A549 (cell line): ENCODE measurements at regions not wholly inside any gene's neighbourhood (a gene's known extent, or its start where the extent isn't known, plus 50 kb on each side); places are given as distances from the start of the nearest gene placed in this dataset.

Experiments used
- ATAC-seq, 2 experiments: fragments of 200-7000 bp in 1 of 2; fragments of >200 bp in 1 of 2; cut with Nextera tagmentation in 1 of 2; cut with Tn5 transposase in 1 of 2; 3 replicates each; pipeline versions ENCODE4 v1.8.0 to v1.9.1; 2018 to 2020; ENCODE audit warnings: mild to moderate bottlenecking in 1 of 2, moderate library complexity in 1 of 2
- CTCF ChIA-PET: fragments of 300-600 bp; sonication (Branson Sonifier 250); formaldehyde crosslinking; extraction: SDS; loops from one replicate; lab custom pipeline; 2021; ENCODE audit warnings: antibody characterized with exemption, inconsistent platforms; lab: Yijun Ruan, JAX
- POLR2A ChIA-PET: fragments of 350-600 bp; formaldehyde crosslinking; extraction: SDS; loops from one replicate; lab custom pipeline; 2021; ENCODE audit warnings: antibody characterized with exemption, inconsistent platforms; lab: Yijun Ruan, JAX
- DNase-seq, 2 experiments: peaks; one replicate each; pipeline versions ENCODE4 v3.0.0 to v3.0.0-alpha.2; 2011 to 2016; ENCODE audit warnings: low read depth in 1 of 2, low spot score in 1 of 2
- FAIRE-seq: peaks from 2 replicates; lab custom pipeline; 2011; peaks lifted over from hg19 to GRCh38; lab: Jason Lieb, UNC
- H3K27ac ChIP-seq, 2 experiments: fragments of >200 bp; sonication (Bioruptor Twin); formaldehyde crosslinking; 3 replicates each; pipeline ENCODE4 v1.5.1; 2016 to 2017
- H3K4me1 ChIP-seq: fragments of >200 bp; sonication (Bioruptor Twin); formaldehyde crosslinking; 3 replicates; pipeline ENCODE4 v1.6.1; 2016
- H3K4me2 ChIP-seq: fragments of >200 bp; sonication (Bioruptor Twin); formaldehyde crosslinking; 3 replicates; pipeline ENCODE4 v1.6.1; 2016
- H3K4me3 ChIP-seq: fragments of >200 bp; sonication (Bioruptor Twin); formaldehyde crosslinking; 3 replicates; pipeline ENCODE4 v1.5.1; 2016
- H3K9me3 ChIP-seq: fragments of >200 bp; sonication (Bioruptor Twin); formaldehyde crosslinking; 3 replicates; pipeline ENCODE4 v1.6.1; 2016
- EHF ChIP-seq: fragments of 250-450 bp; sonication (Bioruptor Pico); IDR thresholded peaks from 2 replicates; pipeline ENCODE4 v1.5.0; 2020; ENCODE audit warnings: mild to moderate bottlenecking
- EP300 ChIP-seq, 2 experiments: fragments of >200 bp; sonication (Bioruptor Twin); formaldehyde crosslinking; IDR thresholded peaks; 2 replicates in 1 of 2; 3 replicates in 1 of 2; pipeline ENCODE4 v1.6.1; 2016 to 2017
- ESRRA ChIP-seq: fragments of 150-350 bp; IDR thresholded peaks from 2 replicates; pipeline ENCODE4 v1.6.1; 2014; ENCODE audit warnings: mild to moderate bottlenecking, low read length, borderline replicate concordance
- HDAC2 ChIP-seq: fragments of 200-600 bp; sonication (generic); IDR thresholded peaks from 2 replicates; pipeline ENCODE4 v1.6.1; 2016
- HEYL ChIP-seq: fragments of 250-450 bp; sonication (Bioruptor Pico); IDR thresholded peaks from 2 replicates; pipeline ENCODE4 v1.8.0; 2021; ENCODE audit warnings: mild to moderate bottlenecking, moderate library complexity
- HOXB13 ChIP-seq: fragments of 250-450 bp; sonication (Bioruptor Pico); IDR thresholded peaks from 2 replicates; pipeline ENCODE4 v1.5.0; 2020; ENCODE audit warnings: low read depth, mild to moderate bottlenecking, moderate library complexity
- HOXB5 ChIP-seq: fragments of 250-450 bp; sonication (Bioruptor Pico); IDR thresholded peaks from 2 replicates; pipeline ENCODE4 v1.5.0; 2020; ENCODE audit warnings: mild to moderate bottlenecking, moderate library complexity
- JUN ChIP-seq, 2 experiments: fragments of >200 bp; sonication (Bioruptor Twin); formaldehyde crosslinking; IDR thresholded peaks; 2 replicates in 1 of 2; 3 replicates in 1 of 2; pipeline ENCODE4 v1.6.1; 2016 to 2017
- KDM5A ChIP-seq: fragments of 200-600 bp; sonication (generic); IDR thresholded peaks from 2 replicates; pipeline ENCODE4 v1.6.1; 2016; ENCODE audit warnings: antibody characterized with exemption, mild to moderate bottlenecking
- NPAS2 ChIP-seq: fragments of 250-450 bp; sonication (Bioruptor Pico); IDR thresholded peaks from 2 replicates; pipeline ENCODE4 v1.8.0; 2022; ENCODE audit warnings: mild to moderate bottlenecking, moderate library complexity, borderline replicate concordance
- PHF8 ChIP-seq: fragments of 200-600 bp; sonication (generic); IDR thresholded peaks from 2 replicates; pipeline ENCODE4 v1.6.1; 2016; ENCODE audit warnings: low read depth, mild to moderate bottlenecking, antibody characterized with exemption, moderate library complexity, borderline replicate concordance
- POLR2AphosphoS2 ChIP-seq: conservative IDR thresholded peaks from 2 replicates; pipeline ENCODE4 v1.6.1; 2012; ENCODE audit warnings: low read length, improper control_type of control experiment, inconsistent platforms
- RAD21 ChIP-seq, 2 experiments: fragments of >200 bp in 1 of 2; sonication (Bioruptor Twin) in 1 of 2; formaldehyde crosslinking in 1 of 2; IDR thresholded peaks in 1 of 2; conservative IDR thresholded peaks in 1 of 2; 2 replicates in 1 of 2; 3 replicates in 1 of 2; pipeline ENCODE4 v1.6.1; 2012 to 2018; ENCODE audit warnings: inconsistent platforms in 1 of 2
- REST ChIP-seq: fragments of 200-600 bp; sonication (generic); IDR thresholded peaks from 2 replicates; pipeline ENCODE4 v1.6.1; 2016; ENCODE audit warnings: antibody characterized with exemption, mild to moderate bottlenecking, moderate library complexity
- RFX5 ChIP-seq: fragments of 450-650 bp; IDR thresholded peaks from 2 replicates; pipeline ENCODE4 v1.7.1; 2014; ENCODE audit warnings: antibody characterized with exemption, mild to moderate bottlenecking, moderate library complexity
- TFCP2L1 ChIP-seq: fragments of 250-450 bp; sonication (Bioruptor Pico); IDR thresholded peaks from 2 replicates; pipeline ENCODE4 v1.5.0; 2021; ENCODE audit warnings: mild to moderate bottlenecking
- ZC3H11A ChIP-seq: fragments of 450-650 bp; IDR thresholded peaks from 2 replicates; pipeline ENCODE4 v1.6.1; 2014; ENCODE audit warnings: antibody characterized with exemption, mild to moderate bottlenecking
- ZNF302 ChIP-seq: fragments of 250-450 bp; sonication (Bioruptor Pico); IDR thresholded peaks from 2 replicates; pipeline ENCODE4 v1.9.0; 2021; ENCODE audit warnings: inconsistent platforms, mild to moderate bottlenecking, moderate library complexity
- WGBS: methylation state at CpG from one replicate; pipeline ENCODE4 v1.1.6; 2017; ENCODE audit errors: missing lambda C conversion rate; 5-methylcytosine and 5-hydroxymethylcytosine counted together
- TF ChIP-seq, protein P1 (sequence below): fragments of 150-350 bp; IDR thresholded peaks from 2 replicates; pipeline ENCODE4 v1.6.1; 2014; ENCODE audit warnings: low read depth, mild to moderate bottlenecking, low read length
- TF ChIP-seq, protein P2 (sequence below): fragments of 250-450 bp; sonication (Bioruptor Pico); IDR thresholded peaks from 2 replicates; pipeline ENCODE4 v1.5.0; 2020; ENCODE audit warnings: low read depth, mild to moderate bottlenecking, moderate library complexity
- TF ChIP-seq, protein P3 (sequence below): IDR thresholded peaks from 2 replicates; pipeline ENCODE4 v1.6.1; 2012
- TF ChIP-seq, protein P4 (sequence below): fragments of >200 bp; sonication (Bioruptor Twin); formaldehyde crosslinking; IDR thresholded peaks from 3 replicates; pipeline ENCODE4 v1.6.1; 2016

- no peak overlapping the region for H3K27ac ChIP-seq
- H3K4me2 ChIP-seq: no peak overlapping the region
- CTCF ChIA-PET: no interaction called here
- 4% methylated on average over 2 of the region's 2 CpGs for WGBS
- FAIRE-seq (no peak), ATAC-seq (no peak)
- no peaks in the 10 kb centered on the region for H3K4me1 ChIP-seq
- TF ChIP-seq, protein P1, sequence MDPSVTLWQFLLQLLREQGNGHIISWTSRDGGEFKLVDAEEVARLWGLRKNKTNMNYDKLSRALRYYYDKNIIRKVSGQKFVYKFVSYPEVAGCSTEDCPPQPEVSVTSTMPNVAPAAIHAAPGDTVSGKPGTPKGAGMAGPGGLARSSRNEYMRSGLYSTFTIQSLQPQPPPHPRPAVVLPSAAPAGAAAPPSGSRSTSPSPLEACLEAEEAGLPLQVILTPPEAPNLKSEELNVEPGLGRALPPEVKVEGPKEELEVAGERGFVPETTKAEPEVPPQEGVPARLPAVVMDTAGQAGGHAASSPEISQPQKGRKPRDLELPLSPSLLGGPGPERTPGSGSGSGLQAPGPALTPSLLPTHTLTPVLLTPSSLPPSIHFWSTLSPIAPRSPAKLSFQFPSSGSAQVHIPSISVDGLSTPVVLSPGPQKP: no peak
- no peak for TF ChIP-seq HDAC2
- TF ChIP-seq, protein P2, sequence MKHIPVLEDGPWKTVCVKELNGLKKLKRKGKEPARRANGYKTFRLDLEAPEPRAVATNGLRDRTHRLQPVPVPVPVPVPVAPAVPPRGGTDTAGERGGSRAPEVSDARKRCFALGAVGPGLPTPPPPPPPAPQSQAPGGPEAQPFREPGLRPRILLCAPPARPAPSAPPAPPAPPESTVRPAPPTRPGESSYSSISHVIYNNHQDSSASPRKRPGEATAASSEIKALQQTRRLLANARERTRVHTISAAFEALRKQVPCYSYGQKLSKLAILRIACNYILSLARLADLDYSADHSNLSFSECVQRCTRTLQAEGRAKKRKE (CRISPR knock-in tag): no peak
- no peak for TF ChIP-seq ESRRA
- no peak for TF ChIP-seq POLR2AphosphoS2
- no peak for TF ChIP-seq RAD21 (conservative IDR thresholded peaks at IDR 0.05 in 1 of 2, IDR thresholded peaks at IDR 0.05 in 1 of 2)
- no peak for TF ChIP-seq TFCP2L1 (CRISPR knock-in tag)
- no peak for TF ChIP-seq REST
- no peak for TF ChIP-seq PHF8
- no peak for TF ChIP-seq HOXB5 (CRISPR knock-in tag)
- TF ChIP-seq, all 56 proteins: peak for 0
- POLR2A ChIA-PET: no interaction called here
- no peaks in the 10 kb centered on the region for H3K9me3 ChIP-seq
- no peak overlapping the region for H3K4me3 ChIP-seq
- DNase-seq: no peak
Measured at GRCh38 chr4:19496756-19497155, 754.9 kb upstream of the SLIT2 start.

DNA sequence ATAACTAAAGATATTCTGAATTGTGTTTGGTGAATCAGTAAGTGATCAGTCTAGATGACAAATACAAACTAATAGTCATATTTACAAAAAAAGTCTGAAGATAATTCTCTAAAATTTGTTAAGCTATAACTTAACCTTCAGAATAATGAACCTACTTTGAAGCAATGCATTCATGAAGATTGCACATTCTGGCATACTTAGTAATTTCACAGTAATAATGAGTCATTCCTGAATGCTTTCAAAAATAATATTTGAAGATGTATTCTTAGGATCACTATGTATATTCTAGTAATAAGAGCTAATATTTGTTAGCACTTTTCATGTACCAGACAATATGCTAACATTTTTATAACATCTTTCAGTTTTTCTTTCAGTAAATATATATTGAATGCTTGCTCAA, 756.7 kb upstream of the SLIT2 start:
- TF ChIP-seq HEYL (no peak), HDAC2 (no peak), RFX5 (no peak), ZNF302 (no peak), ZC3H11A (no peak), KDM5A (no peak), EP300 (IDR thresholded peaks at IDR 0.05) (no peak), EHF (no peak), JUN (IDR thresholded peaks at IDR 0.05) (no peak), NPAS2 (no peak), HOXB13 (no peak)
- TF ChIP-seq, protein P3, sequence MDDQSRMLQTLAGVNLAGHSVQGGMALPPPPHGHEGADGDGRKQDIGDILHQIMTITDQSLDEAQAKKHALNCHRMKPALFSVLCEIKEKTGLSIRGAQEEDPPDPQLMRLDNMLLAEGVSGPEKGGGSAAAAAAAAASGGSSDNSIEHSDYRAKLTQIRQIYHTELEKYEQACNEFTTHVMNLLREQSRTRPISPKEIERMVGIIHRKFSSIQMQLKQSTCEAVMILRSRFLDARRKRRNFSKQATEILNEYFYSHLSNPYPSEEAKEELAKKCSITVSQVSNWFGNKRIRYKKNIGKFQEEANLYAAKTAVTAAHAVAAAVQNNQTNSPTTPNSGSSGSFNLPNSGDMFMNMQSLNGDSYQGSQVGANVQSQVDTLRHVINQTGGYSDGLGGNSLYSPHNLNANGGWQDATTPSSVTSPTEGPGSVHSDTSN: no peak
- TF ChIP-seq, protein P4, sequence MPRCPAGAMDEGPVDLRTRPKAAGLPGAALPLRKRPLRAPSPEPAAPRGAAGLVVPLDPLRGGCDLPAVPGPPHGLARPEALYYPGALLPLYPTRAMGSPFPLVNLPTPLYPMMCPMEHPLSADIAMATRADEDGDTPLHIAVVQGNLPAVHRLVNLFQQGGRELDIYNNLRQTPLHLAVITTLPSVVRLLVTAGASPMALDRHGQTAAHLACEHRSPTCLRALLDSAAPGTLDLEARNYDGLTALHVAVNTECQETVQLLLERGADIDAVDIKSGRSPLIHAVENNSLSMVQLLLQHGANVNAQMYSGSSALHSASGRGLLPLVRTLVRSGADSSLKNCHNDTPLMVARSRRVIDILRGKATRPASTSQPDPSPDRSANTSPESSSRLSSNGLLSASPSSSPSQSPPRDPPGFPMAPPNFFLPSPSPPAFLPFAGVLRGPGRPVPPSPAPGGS: no peak
- Histone ChIP-seq H3K9me3 (no peaks in the 10 kb centered on the region), H3K4me1 (no peaks in the 10 kb centered on the region), H3K27ac (no peak overlapping the region), H3K4me2 (no peak overlapping the region), H3K4me3 (no peak overlapping the region)
- ATAC-seq (no peak), DNase-seq (no peak), FAIRE-seq (no peak)
- ChIA-PET CTCF (no interaction called here), POLR2A (no interaction called here)
